A673 (cell line): ENCODE measurements at regions not wholly inside any gene's neighbourhood (a gene's known extent, or its start where the extent isn't known, plus 50 kb on each side); places are given as distances from the start of the nearest gene placed in this dataset.

Source experiments
- BruUV-seq: library from RNA; stranded (reverse); fragments of 400-500 nt; replicated peaks from 2 replicates; lab custom pipeline; 2021; lab: Mats Ljungman, UMichigan
- CTCF ChIA-PET: fragments of 300-600 bp; sonication (Branson Sonifier 250); formaldehyde crosslinking; loops from one replicate; lab custom pipeline; 2022; ENCODE audit warnings: antibody characterized with exemption; lab: Charles Lee
- POLR2A ChIA-PET: fragments of 300-600 bp; sonication (Branson Sonifier 250); formaldehyde crosslinking; loops from one replicate; lab custom pipeline; 2022; ENCODE audit warnings: antibody characterized with exemption; ENCODE audit not compliant: low non-redundant PET; lab: Charles Lee
- DNase-seq: peaks from one replicate; pipeline ENCODE4 v3.0.0-alpha.2; 2015; ENCODE audit warnings: low spot score
- H3K27ac ChIP-seq: fragments of 200-600 bp; sonication (generic); 2 replicates; pipeline ENCODE4 v1.5.1; 2016; ENCODE audit warnings: mixed run types, low read depth, mild to moderate bottlenecking, mixed read lengths, antibody characterized with exemption, low read length; ENCODE audit not compliant: poor library complexity, severe bottlenecking
- H3K27me3 ChIP-seq: fragments of 200-600 bp; sonication (generic); replicated peaks from 2 replicates; pipeline ENCODE4 v1.6.1; 2017; ENCODE audit warnings: mixed run types, low read depth, mild to moderate bottlenecking, mixed read lengths, antibody characterized with exemption, low read length; ENCODE audit not compliant: insufficient read depth, poor library complexity
- H3K36me3 ChIP-seq: fragments of 200-600 bp; sonication (generic); 2 replicates; pipeline ENCODE4 v1.6.1; 2016; ENCODE audit warnings: mixed run types, mild to moderate bottlenecking, mixed read lengths, antibody characterized with exemption, low read length; ENCODE audit not compliant: insufficient read depth, poor library complexity, severe bottlenecking
- H3K4me1 ChIP-seq: fragments of 200-600 bp; sonication (generic); 2 replicates; pipeline ENCODE4 v1.6.1; 2017; ENCODE audit warnings: mixed run types, mild to moderate bottlenecking, mixed read lengths, antibody characterized with exemption, low read length; ENCODE audit not compliant: insufficient read depth, poor library complexity, severe bottlenecking
- H3K4me3 ChIP-seq: fragments of 200-600 bp; sonication (generic); 2 replicates; pipeline ENCODE4 v1.5.1; 2016; ENCODE audit warnings: low read depth, mixed run types, mild to moderate bottlenecking, mixed read lengths, low read length; ENCODE audit not compliant: poor library complexity, severe bottlenecking
- H3K9me3 ChIP-seq: fragments of 200-600 bp; sonication (generic); 2 replicates; pipeline ENCODE4 v1.6.1; 2016; ENCODE audit warnings: mixed run types, low read depth, mild to moderate bottlenecking, mixed read lengths, antibody characterized with exemption, low read length; ENCODE audit not compliant: poor library complexity, severe bottlenecking
- CTCF ChIP-seq: fragments of 300-800, 200-600 bp; sonication (generic); conservative IDR thresholded peaks from 2 replicates; pipeline ENCODE4 v1.5.1; 2017; ENCODE audit warnings: low read depth, mild to moderate bottlenecking, antibody characterized with exemption, low read length, moderate library complexity, mixed read lengths
- EZH2 ChIP-seq: fragments of 200-600 bp; sonication (generic); IDR thresholded peaks from 2 replicates; pipeline ENCODE4 v1.6.1; 2017; ENCODE audit warnings: borderline replicate concordance, low read depth, mild to moderate bottlenecking, mixed read lengths, antibody characterized with exemption, low read length; ENCODE audit not compliant: poor library complexity, severe bottlenecking
- intact Hi-C: fragments of 100-400 bp; cut with micrococcal nuclease; formaldehyde crosslinking; loops from one replicate; pipeline ENCODE4 v1.10.0; 2022; ENCODE audit not compliant: unreplicated experiment

DNA sequence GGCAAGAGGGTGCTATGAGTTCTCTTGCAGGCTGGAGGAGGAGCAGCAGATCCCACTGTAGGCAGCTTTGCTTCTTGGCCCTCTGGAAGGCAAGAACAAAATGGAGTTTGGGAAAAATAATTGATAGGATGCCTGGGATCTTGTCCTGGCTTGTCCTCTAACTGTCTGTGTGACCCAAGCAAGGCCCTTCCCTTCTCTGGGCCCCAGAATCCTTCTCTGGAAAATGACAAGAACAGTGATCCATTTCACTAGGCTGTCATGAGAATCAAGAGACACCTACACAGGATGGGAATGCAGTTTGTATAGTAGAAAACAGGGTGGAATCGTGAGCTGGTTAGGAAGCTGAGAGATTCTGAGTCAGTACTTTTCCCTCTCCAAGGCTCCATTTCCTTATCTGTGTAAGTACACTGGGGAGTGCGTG, 133.3 kb downstream of the PJA1 start:
- no peak for DNase-seq
- TF ChIP-seq CTCF: no peak
- Histone ChIP-seq H3K27ac (no peak overlapping the region), H3K36me3 (no peaks in the 10 kb centered on the region), H3K4me3 (no peak overlapping the region), H3K4me1 (no peaks in the 10 kb centered on the region), H3K27me3 (no peaks in the 10 kb centered on the region), H3K9me3 (no peaks in the 10 kb centered on the region)
- BruUV-seq: no TSS peak
- intact Hi-C loops: no loop called here
- ChIA-PET POLR2A (no interaction called here), CTCF (no interaction called here)

- no peak overlapping the region for H3K4me3 ChIP-seq
- no peak for DNase-seq
- no peaks in the 10 kb centered on the region for H3K36me3 ChIP-seq
- intact Hi-C loops: no loop called here
- POLR2A ChIA-PET: no interaction called here
- no peaks in the 10 kb centered on the region for H3K4me1 ChIP-seq
- no peak overlapping the region for H3K27ac ChIP-seq
- CTCF ChIA-PET: no interaction called here
- no peaks in the 10 kb centered on the region for H3K9me3 ChIP-seq
- no peaks in the 10 kb centered on the region for H3K27me3 ChIP-seq
- no peak for TF ChIP-seq CTCF
- TF ChIP-seq EZH2: no peak
- no TSS peak for BruUV-seq
Observed at GRCh38 chrX:69031181-69031580, 134.1 kb downstream of the PJA1 start.

DNA sequence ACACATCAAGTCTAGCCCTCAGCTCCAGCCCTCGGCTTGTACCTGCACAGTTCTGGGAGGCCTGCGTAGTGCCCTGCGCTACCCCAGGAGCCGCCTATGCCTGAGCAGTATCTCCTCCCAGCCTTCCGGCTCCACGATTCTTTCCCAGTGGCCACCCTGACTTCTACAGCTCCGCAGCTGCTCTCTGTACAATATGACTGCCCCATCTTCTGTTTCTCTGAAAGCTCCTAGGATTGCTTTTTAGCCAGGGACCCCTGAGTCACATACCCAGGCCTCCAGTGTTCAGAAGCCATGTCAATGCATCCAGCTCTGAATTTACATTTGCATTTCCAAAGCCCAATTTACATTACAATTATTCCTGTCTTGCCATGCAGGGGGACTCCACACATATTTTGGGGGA, 135.5 kb downstream of the PJA1 start:
- H3K4me3 ChIP-seq: no peak overlapping the region
- intact Hi-C loops: no loop called here
- DNase-seq: no peak
- H3K36me3 ChIP-seq: no peaks in the 10 kb centered on the region
- H3K27me3 ChIP-seq: no peaks in the 10 kb centered on the region
- BruUV-seq: no TSS peak
- CTCF ChIA-PET: no interaction called here
- TF ChIP-seq EZH2: no peak
- TF ChIP-seq CTCF: no peak
- POLR2A ChIA-PET: no interaction called here
- no peak overlapping the region for H3K27ac ChIP-seq
- H3K4me1 ChIP-seq: no peaks in the 10 kb centered on the region
- no peaks in the 10 kb centered on the region for H3K9me3 ChIP-seq
